CD8-positive, alpha-beta memory T cell (primary cell): ENCODE measurements at regions not wholly inside any gene's neighbourhood (a gene's known extent, or its start where the extent isn't known, plus 50 kb on each side); places are given as distances from the start of the nearest gene placed in this dataset.
A peak's percentile ranks its signal among the peaks of the same experiment; 100 is the strongest.

Experiments used
- CTCF ChIA-PET: fragments of 350-600 bp; sonication (Branson Sonifier 250); formaldehyde crosslinking; loops from one replicate; lab custom pipeline; 2021; ENCODE audit warnings: antibody characterized with exemption; lab: Charles Lee
- POLR2A ChIA-PET: fragments of 350-600 bp; sonication (Branson Sonifier 250); formaldehyde crosslinking; loops from one replicate; lab custom pipeline; 2021; ENCODE audit warnings: antibody characterized with exemption; lab: Charles Lee
- DNase-seq, 5 donors: peaks; one replicate each; pipeline versions ENCODE4 v3.0.0 to v3.0.0-alpha.2; 2020 to 2022; ENCODE audit warnings: mixed read lengths in 1 of 5
- H3K27ac ChIP-seq: one replicate; pipeline ENCODE4 v1.7.0; 2013; ENCODE audit warnings: low read depth, mild to moderate bottlenecking, low read length, moderate library complexity
- H3K27me3 ChIP-seq: 2 replicates; pipeline ENCODE4 v1.7.0; 2013; ENCODE audit warnings: low read length, mild to moderate bottlenecking; ENCODE audit not compliant: insufficient read depth, poor library complexity, severe bottlenecking
- H3K36me3 ChIP-seq: 2 replicates; pipeline ENCODE4 v1.7.0; 2013; ENCODE audit warnings: mild to moderate bottlenecking, low read length, moderate library complexity; ENCODE audit not compliant: insufficient read depth
- H3K4me1 ChIP-seq: 2 replicates; pipeline ENCODE4 v1.7.0; 2013; ENCODE audit warnings: mild to moderate bottlenecking, low read length, moderate library complexity; ENCODE audit not compliant: insufficient read depth
- H3K4me3 ChIP-seq: 2 replicates; pipeline ENCODE4 v1.7.0; 2013; ENCODE audit warnings: mild to moderate bottlenecking, low read length
- H3K9me3 ChIP-seq: 2 replicates; pipeline ENCODE4 v1.7.0; 2013; ENCODE audit warnings: mild to moderate bottlenecking, low read length
- H3K27ac Mint-ChIP-seq, 8 donors: one replicate each; pipeline ENCODE4 v1.8.0; 2020 to 2021; ENCODE audit warnings: mixed read lengths in 8 of 8, mild to moderate bottlenecking in 6 of 8, inconsistent platforms in 3 of 8, moderate library complexity in 3 of 8
- H3K27me3 Mint-ChIP-seq, 2 donors: one replicate each; pipeline ENCODE4 v1.8.0; 2020 to 2021; ENCODE audit warnings: mixed read lengths in 2 of 2, mild to moderate bottlenecking in 1 of 2, moderate library complexity in 1 of 2
- H3K36me3 Mint-ChIP-seq, 3 donors: one replicate each; pipeline ENCODE4 v1.8.0; 2020 to 2021; ENCODE audit warnings: mixed read lengths in 3 of 3, inconsistent platforms in 1 of 3, mild to moderate bottlenecking in 1 of 3
- H3K4me1 Mint-ChIP-seq, 3 donors: one replicate each; pipeline ENCODE4 v1.8.0; 2020 to 2021; ENCODE audit warnings: mixed read lengths in 3 of 3, inconsistent platforms in 1 of 3, mild to moderate bottlenecking in 1 of 3
- H3K4me3 Mint-ChIP-seq, 7 donors: one replicate each; pipeline ENCODE4 v1.8.0; 2020 to 2021; ENCODE audit warnings: mixed read lengths in 7 of 7, mild to moderate bottlenecking in 6 of 7, moderate library complexity in 4 of 7, inconsistent platforms in 2 of 7
- H3K9me3 Mint-ChIP-seq, 5 donors: one replicate each; pipeline ENCODE4 v1.8.0; 2020 to 2022; ENCODE audit warnings: mixed read lengths in 5 of 5, mild to moderate bottlenecking in 3 of 5, moderate library complexity in 2 of 5, inconsistent platforms in 1 of 5

- CTCF ChIA-PET = no interaction called here
- H3K27ac Mint-ChIP-seq = no peak overlapping the region
- H3K4me3 ChIP-seq = no peak overlapping the region
- no peak overlapping the region for H3K27ac ChIP-seq
- H3K27me3 ChIP-seq = no peaks in the 10 kb centered on the region
- peaks cover 4 to 17% of the 10 kb centered on the region in 2 donors for H3K27me3 Mint-ChIP-seq
- no peaks in the 10 kb centered on the region for H3K36me3 Mint-ChIP-seq
- no peaks in the 10 kb centered on the region for H3K4me1 ChIP-seq
- H3K4me3 Mint-ChIP-seq = no peak overlapping the region
- no peak for DNase-seq
- H3K9me3 ChIP-seq = no peaks in the 10 kb centered on the region
- POLR2A ChIA-PET = no interaction called here
- no peaks in the 10 kb centered on the region for H3K36me3 ChIP-seq
- no peaks in the 10 kb centered on the region for H3K4me1 Mint-ChIP-seq
- peaks cover 0 to 3% (median 0%) of the 10 kb centered on the region in 5 donors for H3K9me3 Mint-ChIP-seq
These were observed 71.6 kb downstream of the ASCL1 start for GRCh38 chr12:103028881-103029639.

GRCh38 chr12:103036581-103037214 lies 79.2 kb downstream of the ASCL1 start:
- no peaks in the 10 kb centered on the region for H3K4me1 Mint-ChIP-seq
- no peak overlapping the region for H3K4me3 Mint-ChIP-seq
- Histone ChIP-seq H3K4me3 (no peak overlapping the region), H3K36me3 (no peaks in the 10 kb centered on the region), H3K27me3 (no peaks in the 10 kb centered on the region), H3K27ac (no peak overlapping the region), H3K9me3 (no peaks in the 10 kb centered on the region), H3K4me1 (no peaks in the 10 kb centered on the region)
- POLR2A ChIA-PET = no interaction called here
- peaks cover 0 to 6% (median 0%) of the 10 kb centered on the region in 5 donors for H3K9me3 Mint-ChIP-seq
- DNase-seq = no peak
- H3K27ac Mint-ChIP-seq = no peak overlapping the region
- H3K36me3 Mint-ChIP-seq = no peaks in the 10 kb centered on the region
- CTCF ChIA-PET = no interaction called here
- peaks cover 2 to 18% of the 10 kb centered on the region in 2 donors for H3K27me3 Mint-ChIP-seq

DNA sequence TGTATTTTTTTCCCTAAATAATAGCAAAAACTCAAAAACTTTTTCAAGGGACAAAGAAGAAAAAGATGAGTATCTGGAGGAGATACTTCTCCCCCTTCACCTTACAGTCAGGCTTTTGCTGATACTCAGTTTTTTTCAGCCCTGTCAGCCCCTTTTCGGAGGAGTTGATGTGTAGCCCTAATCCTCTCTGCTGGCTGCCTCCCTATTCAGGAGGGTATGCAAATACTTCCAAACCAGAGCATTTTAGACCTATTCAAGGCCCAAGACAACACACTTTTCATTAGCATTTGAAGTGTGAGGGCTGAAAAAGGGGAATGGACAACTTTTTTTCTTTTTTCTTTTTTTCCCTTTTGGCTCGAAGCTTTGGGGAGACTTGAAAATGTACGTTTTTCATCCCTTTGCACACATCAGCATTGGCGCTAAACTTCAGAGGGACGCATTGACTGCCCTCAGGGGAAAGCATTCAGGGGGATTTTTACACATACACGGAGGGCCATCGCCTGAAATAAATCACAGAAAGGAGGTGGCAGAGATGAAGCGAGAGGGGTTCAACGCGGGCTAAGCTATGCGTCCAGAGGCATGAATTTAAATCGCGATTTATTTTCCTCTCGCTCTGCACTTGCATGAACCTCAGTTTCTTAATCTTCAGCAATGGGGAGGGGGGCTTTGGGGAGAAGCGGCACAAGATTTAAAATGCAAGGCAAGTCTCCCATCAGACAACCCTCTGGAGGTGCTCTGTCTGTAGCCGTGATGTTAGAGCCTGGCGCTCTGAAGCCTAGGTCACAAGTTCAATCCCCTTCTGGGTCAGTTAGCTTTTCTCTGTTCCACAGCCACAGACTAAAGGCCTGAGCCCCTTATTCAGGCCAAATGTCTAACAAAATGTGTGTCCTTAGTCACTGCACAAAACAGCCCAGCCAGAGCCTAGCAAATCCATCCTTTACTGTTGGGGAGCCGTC lies 86.3 kb downstream of the ASCL1 start:
- H3K27me3 Mint-ChIP-seq = peaks cover 10 to 20% of the 10 kb centered on the region in 2 donors
- Histone ChIP-seq H3K27me3 (peaks cover 4% of the 10 kb centered on the region), H3K9me3 (no peaks in the 10 kb centered on the region), H3K4me3 (no peak overlapping the region), H3K4me1 (no peaks in the 10 kb centered on the region), H3K36me3 (no peaks in the 10 kb centered on the region), H3K27ac (no peak overlapping the region)
- H3K4me3 Mint-ChIP-seq = no peak overlapping the region
- peaks cover 0 to 2% (median 0%) of the 10 kb centered on the region in 5 donors for H3K9me3 Mint-ChIP-seq
- H3K27ac Mint-ChIP-seq = peak overlapping the region in 1 of 8 donors; percentile 34
- POLR2A ChIA-PET = no interaction called here
- H3K4me1 Mint-ChIP-seq = no peaks in the 10 kb centered on the region
- no peaks in the 10 kb centered on the region for H3K36me3 Mint-ChIP-seq
- no peak for DNase-seq
- CTCF ChIA-PET = no interaction called here

DNA sequence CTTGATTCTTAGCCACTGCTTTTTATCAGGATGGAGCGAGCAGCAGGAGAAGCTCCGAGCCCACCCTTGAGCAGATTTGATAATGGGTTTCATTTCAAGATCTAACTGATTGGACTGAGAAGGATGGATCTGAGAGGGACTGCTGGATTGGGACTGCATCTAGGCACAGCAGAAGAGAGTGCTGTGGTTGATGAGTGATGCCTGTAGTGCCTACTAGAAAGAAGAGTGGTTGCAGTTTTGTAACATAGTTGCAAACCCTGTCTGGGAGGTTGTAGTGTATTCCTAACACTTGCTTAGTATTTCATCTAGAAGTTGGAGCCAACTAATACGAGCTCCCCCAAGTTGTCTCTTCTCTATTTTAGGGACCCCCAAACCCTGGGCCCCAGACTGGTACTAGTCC lies 88.7 kb downstream of the ASCL1 start:
- H3K4me3 ChIP-seq = no peak overlapping the region
- Mint-ChIP-seq H3K9me3 (peaks cover 0 to 5% (median 0%) of the 10 kb centered on the region in 5 donors), H3K27ac (no peak overlapping the region), H3K36me3 (no peaks in the 10 kb centered on the region), H3K27me3 (peaks cover 10 to 11% of the 10 kb centered on the region in 2 donors), H3K4me3 (no peak overlapping the region), H3K4me1 (no peaks in the 10 kb centered on the region)
- no peak overlapping the region for H3K27ac ChIP-seq
- no peak for DNase-seq
- no peaks in the 10 kb centered on the region for H3K9me3 ChIP-seq
- no peaks in the 10 kb centered on the region for H3K4me1 ChIP-seq
- POLR2A ChIA-PET = no interaction called here
- CTCF ChIA-PET = no interaction called here
- no peaks in the 10 kb centered on the region for H3K36me3 ChIP-seq
- H3K27me3 ChIP-seq = peaks cover 4% of the 10 kb centered on the region

- Mint-ChIP-seq H3K36me3 (no peaks in the 10 kb centered on the region), H3K4me1 (no peaks in the 10 kb centered on the region), H3K4me3 (no peak overlapping the region), H3K9me3 (peaks cover 0 to 5% (median 0%) of the 10 kb centered on the region in 5 donors), H3K27ac (no peak overlapping the region), H3K27me3 (peaks cover 3% of the 10 kb centered on the region in 2 donors)
- ChIA-PET CTCF (no interaction called here), POLR2A (no interaction called here)
- Histone ChIP-seq H3K4me3 (no peak overlapping the region), H3K27me3 (no peaks in the 10 kb centered on the region), H3K36me3 (no peaks in the 10 kb centered on the region), H3K27ac (no peak overlapping the region), H3K9me3 (no peaks in the 10 kb centered on the region), H3K4me1 (no peaks in the 10 kb centered on the region)
- no peak for DNase-seq
These were observed 92.8 kb downstream of the ASCL1 start for GRCh38 chr12:103050273-103050672.

DNA sequence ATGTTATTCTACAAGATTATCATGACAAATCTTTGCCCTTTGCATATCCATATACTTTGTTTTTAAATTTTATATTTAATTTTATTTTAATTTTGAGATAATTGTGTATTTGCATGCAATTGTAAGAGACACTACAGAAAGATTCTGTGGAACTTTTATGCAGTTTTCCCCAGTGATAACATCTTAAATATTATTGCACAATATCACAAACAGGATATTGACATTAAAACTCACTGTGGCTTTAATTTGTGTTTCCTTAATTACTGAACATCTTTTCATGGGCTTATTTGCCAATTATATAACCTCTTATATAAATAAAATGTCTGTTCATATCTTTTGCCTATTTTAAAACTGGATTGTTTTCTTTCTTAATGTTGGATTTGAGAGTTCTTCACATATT lies 95.6 kb downstream of the ASCL1 start:
- POLR2A ChIA-PET = no interaction called here
- H3K4me3 Mint-ChIP-seq = no peak overlapping the region
- H3K9me3 ChIP-seq = no peaks in the 10 kb centered on the region
- H3K4me1 ChIP-seq = no peaks in the 10 kb centered on the region
- peaks cover 0 to 3% (median under 1%) of the 10 kb centered on the region in 5 donors for H3K9me3 Mint-ChIP-seq
- peaks cover 0 to 7% of the 10 kb centered on the region in 2 donors for H3K27me3 Mint-ChIP-seq
- no peak for DNase-seq
- no peak overlapping the region for H3K4me3 ChIP-seq
- H3K36me3 ChIP-seq = no peaks in the 10 kb centered on the region
- no peaks in the 10 kb centered on the region for H3K4me1 Mint-ChIP-seq
- CTCF ChIA-PET = no interaction called here
- no peaks in the 10 kb centered on the region for H3K36me3 Mint-ChIP-seq
- no peaks in the 10 kb centered on the region for H3K27me3 ChIP-seq
- H3K27ac ChIP-seq = no peak overlapping the region
- no peak overlapping the region for H3K27ac Mint-ChIP-seq

DNA sequence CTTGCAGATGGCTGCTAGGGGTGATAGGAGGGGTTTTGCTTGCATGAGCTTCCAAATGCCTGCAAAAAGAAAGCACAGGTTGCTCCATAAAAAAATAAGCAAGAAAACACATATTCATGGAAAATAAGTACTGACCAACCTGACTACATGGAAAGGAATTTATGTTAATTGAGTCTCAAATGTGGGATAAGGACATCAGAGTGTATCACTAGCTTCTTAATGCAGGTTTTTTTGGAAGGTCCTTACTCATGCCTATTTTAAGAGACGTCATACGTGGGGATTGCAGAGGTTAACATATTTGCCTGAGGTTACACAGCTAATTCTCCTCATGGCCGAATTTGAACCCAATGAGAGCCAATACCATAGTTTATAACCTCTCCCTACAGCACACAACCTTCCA lies 116.2 kb downstream of the ASCL1 start:
- Mint-ChIP-seq H3K27me3 (peaks cover 0 to 3% of the 10 kb centered on the region in 2 donors), H3K4me3 (no peak overlapping the region), H3K9me3 (peaks cover 0 to 8% (median 4%) of the 10 kb centered on the region in 5 donors), H3K36me3 (no peaks in the 10 kb centered on the region), H3K4me1 (no peaks in the 10 kb centered on the region), H3K27ac (no peak overlapping the region)
- DNase-seq = no peak
- Histone ChIP-seq H3K9me3 (no peaks in the 10 kb centered on the region), H3K4me3 (no peak overlapping the region), H3K27me3 (no peaks in the 10 kb centered on the region), H3K36me3 (no peaks in the 10 kb centered on the region), H3K27ac (no peak overlapping the region), H3K4me1 (no peaks in the 10 kb centered on the region)
- ChIA-PET CTCF (no interaction called here), POLR2A (no interaction called here)

GRCh38 chr12:103075848-103076247 lies 118.4 kb downstream of the ASCL1 start:
- Mint-ChIP-seq H3K27me3 (peaks cover 0 to 3% of the 10 kb centered on the region in 2 donors), H3K4me3 (no peak overlapping the region), H3K9me3 (peaks cover 0 to 5% (median 0%) of the 10 kb centered on the region in 5 donors), H3K4me1 (no peaks in the 10 kb centered on the region), H3K27ac (no peak overlapping the region), H3K36me3 (no peaks in the 10 kb centered on the region)
- Histone ChIP-seq H3K27ac (no peak overlapping the region), H3K4me1 (no peaks in the 10 kb centered on the region), H3K4me3 (no peak overlapping the region), H3K36me3 (no peaks in the 10 kb centered on the region), H3K27me3 (no peaks in the 10 kb centered on the region), H3K9me3 (no peaks in the 10 kb centered on the region)
- POLR2A ChIA-PET = no interaction called here
- CTCF ChIA-PET = no interaction called here
- no peak for DNase-seq
